ENCODE measurements at regions not wholly inside any gene's neighbourhood (a gene's known extent, or its start where the extent isn't known, plus 50 kb on each side); places are given as distances from the start of the nearest gene placed in this dataset.

GRCh38 chr3:28940994-28941393 lies 339.9 kb upstream of the RBMS3 start:
- DNase-seq (ENCODE audit: low read depth, low spot score) = no peak
- ChIA-PET POLR2A (no interaction called here), RAD21 (ENCODE audit: low non-redundant PET in 1 of 2, low total read pairs in 2 of 2, uncharacterized antibody in 2 of 2, unreplicated experiment in 2 of 2) (no interaction called here), CTCF (no interaction called here)
- no TSS peak for BruUV-seq (replicated peaks)
- intact Hi-C loops (cut with micrococcal nuclease) = no loop called here
- Histone ChIP-seq H3K4me1 (ENCODE audit: control insufficient read depth in 1 of 2, insufficient read depth in 2 of 2, low read length in 2 of 2) (no peaks in the 10 kb centered on the region), H3K79me2 (ENCODE audit: insufficient read depth, low read length) (no peaks in the 10 kb centered on the region), H3K4me2 (ENCODE audit: low read length) (no peak overlapping the region), H2AFZ (ENCODE audit: low read depth, low read length, poor library complexity, severe bottlenecking) (no peak overlapping the region), H3K36me3 (ENCODE audit: control insufficient read depth in 1 of 2, insufficient read depth in 2 of 2, low read length in 2 of 2) (no peaks in the 10 kb centered on the region), H3K4me3 (replicated peaks in 1 of 2; ENCODE audit: low read depth in 1 of 2, low read length in 2 of 2) (no peak overlapping the region), H4K20me1 (ENCODE audit: insufficient read depth) (no peaks in the 10 kb centered on the region), H3K9me3 (ENCODE audit: control insufficient read depth in 1 of 2, insufficient read depth in 1 of 2, low read depth in 1 of 2, low read length in 2 of 2) (no peaks in the 10 kb centered on the region), H3K27ac (ENCODE audit: low read depth, low read length) (no peak overlapping the region), H3K9ac (ENCODE audit: low read length) (no peak overlapping the region), H3K9me2 (ENCODE audit: insufficient read depth) (no peaks in the 10 kb centered on the region), H3K27me3 (ENCODE audit: insufficient read depth, low read length) (no peaks in the 10 kb centered on the region)
- ATAC-seq = no peak
- TF ChIP-seq ZFX (IDR thresholded peaks at IDR 0.05) (no peak), RAD21 (IDR thresholded peaks at IDR 0.05; ENCODE audit: low read depth) (no peak), SP1 (IDR thresholded peaks at IDR 0.05; ENCODE audit: low read depth) (no peak), MAX (IDR thresholded peaks at IDR 0.05) (no peak)

- DNase-seq (ENCODE audit: low read depth, low spot score) (no peak), ATAC-seq (no peak)
- H3K4me3 ChIP-seq (replicated peaks in 1 of 2; ENCODE audit: low read depth in 1 of 2, low read length in 2 of 2) = no peak overlapping the region
- no TSS peak for BruUV-seq (replicated peaks)
- H3K27ac ChIP-seq (ENCODE audit: low read depth, low read length) = no peak overlapping the region
- H4K20me1 ChIP-seq (ENCODE audit: insufficient read depth) = no peaks in the 10 kb centered on the region
- no peak overlapping the region for H2AFZ ChIP-seq (ENCODE audit: low read depth, low read length, poor library complexity, severe bottlenecking)
- no peaks in the 10 kb centered on the region for H3K4me1 ChIP-seq (ENCODE audit: control insufficient read depth in 1 of 2, insufficient read depth in 2 of 2, low read length in 2 of 2)
- H3K27me3 ChIP-seq (ENCODE audit: insufficient read depth, low read length) = no peaks in the 10 kb centered on the region
- no peak overlapping the region for H3K4me2 ChIP-seq (ENCODE audit: low read length)
- no peaks in the 10 kb centered on the region for H3K9me3 ChIP-seq (ENCODE audit: control insufficient read depth in 1 of 2, insufficient read depth in 1 of 2, low read depth in 1 of 2, low read length in 2 of 2)
- H3K79me2 ChIP-seq (ENCODE audit: insufficient read depth, low read length) = no peaks in the 10 kb centered on the region
- RAD21 ChIA-PET (ENCODE audit: low non-redundant PET in 1 of 2, low total read pairs in 2 of 2, uncharacterized antibody in 2 of 2, unreplicated experiment in 2 of 2) = no interaction called here
- H3K9ac ChIP-seq (ENCODE audit: low read length) = no peak overlapping the region
- POLR2A ChIA-PET = no interaction called here
- no peaks in the 10 kb centered on the region for H3K9me2 ChIP-seq (ENCODE audit: insufficient read depth)
- no peaks in the 10 kb centered on the region for H3K36me3 ChIP-seq (ENCODE audit: control insufficient read depth in 1 of 2, insufficient read depth in 2 of 2, low read length in 2 of 2)
- CTCF ChIA-PET = no interaction called here
- intact Hi-C loops (cut with micrococcal nuclease) = no loop called here
- TF ChIP-seq TCF7L2 (IDR thresholded peaks at IDR 0.05; ENCODE audit: borderline replicate concordance, extremely low read depth, insufficient read depth, insufficient read length) = no peak
- no peak for TF ChIP-seq ELF1 (IDR thresholded peaks at IDR 0.05; ENCODE audit: borderline replicate concordance, low read depth)
- TF ChIP-seq, protein P1, sequence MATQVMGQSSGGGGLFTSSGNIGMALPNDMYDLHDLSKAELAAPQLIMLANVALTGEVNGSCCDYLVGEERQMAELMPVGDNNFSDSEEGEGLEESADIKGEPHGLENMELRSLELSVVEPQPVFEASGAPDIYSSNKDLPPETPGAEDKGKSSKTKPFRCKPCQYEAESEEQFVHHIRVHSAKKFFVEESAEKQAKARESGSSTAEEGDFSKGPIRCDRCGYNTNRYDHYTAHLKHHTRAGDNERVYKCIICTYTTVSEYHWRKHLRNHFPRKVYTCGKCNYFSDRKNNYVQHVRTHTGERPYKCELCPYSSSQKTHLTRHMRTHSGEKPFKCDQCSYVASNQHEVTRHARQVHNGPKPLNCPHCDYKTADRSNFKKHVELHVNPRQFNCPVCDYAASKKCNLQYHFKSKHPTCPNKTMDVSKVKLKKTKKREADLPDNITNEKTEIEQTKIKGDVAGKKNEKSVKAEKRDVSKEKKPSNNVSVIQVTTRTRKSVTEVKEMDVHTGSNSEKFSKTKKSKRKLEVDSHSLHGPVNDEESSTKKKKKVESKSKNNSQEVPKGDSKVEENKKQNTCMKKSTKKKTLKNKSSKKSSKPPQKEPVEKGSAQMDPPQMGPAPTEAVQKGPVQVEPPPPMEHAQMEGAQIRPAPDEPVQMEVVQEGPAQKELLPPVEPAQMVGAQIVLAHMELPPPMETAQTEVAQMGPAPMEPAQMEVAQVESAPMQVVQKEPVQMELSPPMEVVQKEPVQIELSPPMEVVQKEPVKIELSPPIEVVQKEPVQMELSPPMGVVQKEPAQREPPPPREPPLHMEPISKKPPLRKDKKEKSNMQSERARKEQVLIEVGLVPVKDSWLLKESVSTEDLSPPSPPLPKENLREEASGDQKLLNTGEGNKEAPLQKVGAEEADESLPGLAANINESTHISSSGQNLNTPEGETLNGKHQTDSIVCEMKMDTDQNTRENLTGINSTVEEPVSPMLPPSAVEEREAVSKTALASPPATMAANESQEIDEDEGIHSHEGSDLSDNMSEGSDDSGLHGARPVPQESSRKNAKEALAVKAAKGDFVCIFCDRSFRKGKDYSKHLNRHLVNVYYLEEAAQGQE (IDR thresholded peaks at IDR 0.05; ENCODE audit: low read depth) = no peak
- no peak for TF ChIP-seq MAX (IDR thresholded peaks at IDR 0.05)
- no peak for TF ChIP-seq SP1 (IDR thresholded peaks at IDR 0.05; ENCODE audit: low read depth)
- TF ChIP-seq FOSL1 (IDR thresholded peaks at IDR 0.05; ENCODE audit: low read depth) = no peak
- TF ChIP-seq, protein P2, sequence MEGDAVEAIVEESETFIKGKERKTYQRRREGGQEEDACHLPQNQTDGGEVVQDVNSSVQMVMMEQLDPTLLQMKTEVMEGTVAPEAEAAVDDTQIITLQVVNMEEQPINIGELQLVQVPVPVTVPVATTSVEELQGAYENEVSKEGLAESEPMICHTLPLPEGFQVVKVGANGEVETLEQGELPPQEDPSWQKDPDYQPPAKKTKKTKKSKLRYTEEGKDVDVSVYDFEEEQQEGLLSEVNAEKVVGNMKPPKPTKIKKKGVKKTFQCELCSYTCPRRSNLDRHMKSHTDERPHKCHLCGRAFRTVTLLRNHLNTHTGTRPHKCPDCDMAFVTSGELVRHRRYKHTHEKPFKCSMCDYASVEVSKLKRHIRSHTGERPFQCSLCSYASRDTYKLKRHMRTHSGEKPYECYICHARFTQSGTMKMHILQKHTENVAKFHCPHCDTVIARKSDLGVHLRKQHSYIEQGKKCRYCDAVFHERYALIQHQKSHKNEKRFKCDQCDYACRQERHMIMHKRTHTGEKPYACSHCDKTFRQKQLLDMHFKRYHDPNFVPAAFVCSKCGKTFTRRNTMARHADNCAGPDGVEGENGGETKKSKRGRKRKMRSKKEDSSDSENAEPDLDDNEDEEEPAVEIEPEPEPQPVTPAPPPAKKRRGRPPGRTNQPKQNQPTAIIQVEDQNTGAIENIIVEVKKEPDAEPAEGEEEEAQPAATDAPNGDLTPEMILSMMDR (IDR thresholded peaks at IDR 0.05 in 2 of 3, conservative IDR thresholded peaks at IDR 0.05 in 1 of 3; ENCODE audit: borderline replicate concordance in 1 of 3, insufficient read depth in 1 of 3, low read depth in 2 of 3, low read length in 2 of 3) = no peak
- no peak for TF ChIP-seq JUND (IDR thresholded peaks at IDR 0.05)
- TF ChIP-seq ZBTB33 (IDR thresholded peaks at IDR 0.05; ENCODE audit: extremely low read depth, insufficient replicate concordance, low read length) = no peak
- TF ChIP-seq CBX3 (IDR thresholded peaks at IDR 0.05; ENCODE audit: low read depth) = no peak
- TF ChIP-seq ZNF274 (IDR thresholded peaks at IDR 0.05; ENCODE audit: low read depth, low read length) = no peak
- TF ChIP-seq RAD21 (IDR thresholded peaks at IDR 0.05; ENCODE audit: low read depth) = no peak
Measured at GRCh38 chr3:28947061-28947460, 333.8 kb upstream of the RBMS3 start.

Measured in HCT116 (cell line).